ENCODE measurements at regions not wholly inside any gene's neighbourhood (a gene's known extent, or its start where the extent isn't known, plus 50 kb on each side); places are given as distances from the start of the nearest gene placed in this dataset.

GRCh38 chr16:51757505-51757904 is 606.4 kb upstream of the SALL1 start:
- Mint-ChIP-seq H3K36me3 (no peaks in the 10 kb centered on the region), H3K27me3 (peaks cover 73% of the 10 kb centered on the region), H3K9me3 (no peaks in the 10 kb centered on the region), H3K4me3 (no peak overlapping the region), H3K4me1 (ENCODE audit: unreplicated experiment) (peaks cover 40% of the 10 kb centered on the region), H3K27ac (no peak overlapping the region)
- TF ChIP-seq CTCF (conservative IDR thresholded peaks at IDR 0.05): no peak
- DNase-seq (ENCODE audit: extremely low spot score, unreplicated experiment): no peak

DNA sequence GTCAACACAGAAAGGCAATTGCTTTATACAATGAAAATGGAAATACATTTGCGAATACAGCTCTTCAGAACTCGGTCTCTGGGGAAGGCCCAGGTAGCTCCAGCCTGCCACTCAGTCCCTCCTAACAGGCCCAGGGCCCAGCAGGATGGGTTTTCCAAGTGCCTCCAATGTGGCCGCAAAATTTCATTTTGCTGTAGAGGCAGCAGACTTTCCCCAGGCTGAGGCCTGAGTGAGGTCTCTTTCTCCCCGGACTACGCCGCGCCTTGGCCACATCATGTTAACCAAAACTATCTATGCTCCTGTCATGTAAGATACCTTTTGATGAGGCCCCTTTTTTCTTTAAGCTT is 606.0 kb upstream of the SALL1 start:
- H3K27me3 Mint-ChIP-seq: peaks cover 69% of the 10 kb centered on the region
- H3K4me1 Mint-ChIP-seq (ENCODE audit: unreplicated experiment): peaks cover 35% of the 10 kb centered on the region
- H3K36me3 Mint-ChIP-seq: no peaks in the 10 kb centered on the region
- no peak for DNase-seq (ENCODE audit: extremely low spot score, unreplicated experiment)
- no peak overlapping the region for H3K4me3 Mint-ChIP-seq
- TF ChIP-seq CTCF (conservative IDR thresholded peaks at IDR 0.05): no peak
- no peaks in the 10 kb centered on the region for H3K9me3 Mint-ChIP-seq
- no peak overlapping the region for H3K27ac Mint-ChIP-seq

GRCh38 chr16:51756447-51757123 is 605.5 kb upstream of the SALL1 start:
- no peak overlapping the region for H3K27ac Mint-ChIP-seq
- TF ChIP-seq CTCF (conservative IDR thresholded peaks at IDR 0.05): no peak
- H3K4me1 Mint-ChIP-seq (ENCODE audit: unreplicated experiment): peaks cover 31% of the 10 kb centered on the region
- no peaks in the 10 kb centered on the region for H3K36me3 Mint-ChIP-seq
- peaks cover 64% of the 10 kb centered on the region for H3K27me3 Mint-ChIP-seq
- H3K4me3 Mint-ChIP-seq: no peak overlapping the region
- DNase-seq (ENCODE audit: extremely low spot score, unreplicated experiment): no peak
- H3K9me3 Mint-ChIP-seq: no peaks in the 10 kb centered on the region

- H3K27me3 Mint-ChIP-seq: peaks cover 58% of the 10 kb centered on the region
- no peak for DNase-seq (ENCODE audit: extremely low spot score, unreplicated experiment)
- H3K36me3 Mint-ChIP-seq: no peaks in the 10 kb centered on the region
- no peaks in the 10 kb centered on the region for H3K9me3 Mint-ChIP-seq
- peaks cover 23% of the 10 kb centered on the region for H3K4me1 Mint-ChIP-seq (ENCODE audit: unreplicated experiment)
- TF ChIP-seq CTCF (conservative IDR thresholded peaks at IDR 0.05): no peak
- no peak overlapping the region for H3K27ac Mint-ChIP-seq
- H3K4me3 Mint-ChIP-seq: no peak overlapping the region
Measured at GRCh38 chr16:51755577-51756355, 604.7 kb upstream of the SALL1 start.

DNA sequence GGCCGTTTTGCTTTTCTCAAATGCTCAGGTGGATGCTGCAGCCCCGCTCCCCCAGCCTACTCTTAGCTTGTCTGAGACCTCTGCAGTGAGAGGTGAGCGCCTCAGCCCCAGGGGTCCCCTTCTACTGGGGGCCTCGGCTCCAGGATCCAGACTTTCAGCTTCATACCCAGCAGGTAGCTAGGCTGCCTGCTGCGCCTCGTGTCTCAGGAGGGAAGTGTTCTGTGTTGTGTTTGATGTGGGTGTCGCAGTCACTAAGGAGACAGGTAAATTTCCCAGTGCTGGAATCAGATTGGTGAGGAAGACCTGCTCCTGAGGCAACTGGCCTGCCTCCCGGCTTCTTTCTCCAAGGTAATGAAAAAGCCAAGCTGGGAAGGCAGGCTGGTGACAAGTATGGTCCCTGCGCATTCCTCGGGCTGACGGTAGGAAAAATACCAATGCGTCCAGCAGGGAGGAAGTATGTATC is 604.0 kb upstream of the SALL1 start:
- no peak overlapping the region for H3K4me3 Mint-ChIP-seq
- H3K4me1 Mint-ChIP-seq (ENCODE audit: unreplicated experiment): peaks cover 22% of the 10 kb centered on the region
- no peak for DNase-seq (ENCODE audit: extremely low spot score, unreplicated experiment)

More for the DNA sequence above, 604.0 kb upstream of the SALL1 start:
- TF ChIP-seq CTCF (conservative IDR thresholded peaks at IDR 0.05): no peak
- Mint-ChIP-seq H3K27ac (no peak overlapping the region), H3K36me3 (no peaks in the 10 kb centered on the region), H3K9me3 (no peaks in the 10 kb centered on the region), H3K27me3 (peaks cover 54% of the 10 kb centered on the region)
